GM19324 (cell line): ENCODE measurements at regions not wholly inside any gene's neighbourhood (a gene's known extent, or its start where the extent isn't known, plus 50 kb on each side); places are given as distances from the start of the nearest gene placed in this dataset.
"Not testable (repeated sequence)": the region's sequence is repeated elsewhere in the genome, so short reads cannot be mapped to it uniquely, and the experiment has no call there.

ENCODE experiments used
- ATAC-seq: cut with Tn5 transposase; IDR thresholded peaks from one replicate; pipeline ENCODE4 v1.9.1; 2021; ENCODE audit warnings: mild to moderate bottlenecking, moderate library complexity; ENCODE audit not compliant: unreplicated experiment, low FRiP score

GRCh38 chrX:78603908-78604307 lies 55.2 kb downstream of the RTL3 start:
- ATAC-seq, result no peak

- ATAC-seq, result no peak
Observed at GRCh38 chrX:78595901-78596502, 63.1 kb downstream of the RTL3 start.

DNA sequence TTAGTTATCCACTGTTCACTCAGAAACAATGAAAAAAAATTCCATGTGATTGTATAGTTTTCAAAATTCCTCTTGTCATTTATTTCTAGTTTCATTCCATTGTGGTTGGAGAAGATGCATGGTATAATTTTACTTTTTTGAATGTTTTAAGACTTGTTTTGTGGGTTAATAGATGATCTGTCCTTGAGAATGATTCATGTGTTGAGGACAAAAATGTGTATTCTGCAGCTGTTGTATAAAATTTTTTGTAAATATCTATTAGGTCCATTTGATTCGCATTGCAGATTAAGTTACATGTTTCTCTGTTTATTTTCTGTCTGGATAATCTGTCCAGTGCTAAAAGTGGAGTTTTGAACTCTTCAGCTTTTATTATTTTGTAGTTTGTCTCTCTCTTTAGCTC lies 65.4 kb downstream of the RTL3 start:
- ATAC-seq, result no peak

GRCh38 chrX:78592030-78592429 lies 67.1 kb downstream of the RTL3 start:
- ATAC-seq, result no peak

DNA sequence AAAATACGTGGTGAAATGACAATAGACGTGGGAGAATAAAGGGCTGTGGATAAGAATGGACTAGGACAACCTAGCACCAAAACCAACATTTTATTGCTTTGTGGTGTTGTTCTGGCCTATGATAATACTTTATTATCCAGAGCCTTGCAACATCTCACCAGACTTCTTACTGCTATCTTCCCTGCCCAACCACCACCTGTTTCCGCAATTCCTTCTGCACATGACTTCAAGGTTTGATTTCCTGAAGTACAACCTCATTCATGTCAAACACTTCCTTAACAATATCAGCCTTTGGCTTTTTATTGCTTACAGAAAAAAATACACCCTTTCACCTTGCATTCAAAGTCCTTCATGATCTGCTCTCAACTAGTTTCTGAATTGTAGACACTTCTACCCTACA lies 84.8 kb downstream of the RTL3 start:
- no peak for ATAC-seq

DNA sequence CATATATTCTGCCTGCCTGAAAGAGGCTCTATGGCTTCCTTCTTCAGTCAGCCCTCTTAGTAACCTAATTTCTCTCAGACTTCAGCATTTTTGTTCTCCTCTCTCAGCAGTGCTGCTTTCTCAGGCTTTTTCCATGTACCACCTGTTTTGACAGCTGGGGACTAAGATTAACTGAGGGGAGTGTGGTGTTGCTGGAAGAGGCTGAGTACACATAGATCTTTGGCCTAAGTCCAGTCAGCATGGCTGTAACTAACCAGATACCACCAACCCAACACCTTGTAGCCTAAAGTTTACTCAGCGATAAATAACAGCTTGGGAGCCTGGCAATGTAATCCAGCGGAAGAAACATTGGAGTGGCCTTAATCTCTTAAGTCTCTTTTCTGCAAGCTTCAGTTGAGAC lies 85.5 kb downstream of the RTL3 start:
- ATAC-seq, result no peak

DNA sequence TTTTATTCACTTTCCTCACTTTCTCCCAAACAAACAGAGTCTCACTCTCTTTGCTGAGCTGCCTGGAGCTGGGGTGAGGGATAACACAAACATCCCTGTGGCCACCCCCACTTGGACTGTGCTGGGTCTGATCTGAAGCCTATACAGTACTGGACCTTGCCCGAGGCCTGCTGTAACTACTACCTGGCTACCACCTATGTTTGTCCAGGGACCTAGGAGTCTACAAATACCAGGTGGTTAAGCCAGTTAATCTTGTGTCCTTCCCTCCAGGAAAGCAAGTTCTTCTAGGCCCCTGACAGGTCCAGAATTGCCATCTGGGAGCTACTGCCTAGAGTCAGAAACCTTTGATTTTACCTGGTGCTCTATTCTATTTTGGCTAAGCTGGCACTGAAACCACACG lies 87.3 kb downstream of the RTL3 start:
- ATAC-seq, result no peak

GRCh38 chrX:78555401-78555980 lies 103.6 kb downstream of the RTL3 start:
- ATAC-seq, result no peak

DNA sequence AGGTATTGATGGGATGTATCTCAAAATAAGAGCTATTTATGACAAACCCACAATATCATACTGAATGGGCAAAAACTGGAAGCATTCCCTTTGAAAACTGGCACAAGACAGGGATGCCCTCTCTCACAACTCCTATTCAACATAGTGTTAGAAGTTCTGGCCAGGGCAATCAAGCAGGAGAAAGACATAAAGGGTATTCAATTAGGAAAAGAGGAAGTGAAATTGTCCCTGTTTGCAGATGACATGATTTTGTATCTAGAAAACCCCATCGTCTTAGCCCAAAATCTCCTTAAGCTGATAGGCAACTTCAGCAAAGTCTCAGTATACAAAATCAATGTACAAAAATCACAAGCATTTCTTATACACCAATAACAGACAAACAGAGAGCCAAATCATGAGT lies 106.5 kb downstream of the RTL3 start:
- not testable (repeated sequence) for ATAC-seq

DNA sequence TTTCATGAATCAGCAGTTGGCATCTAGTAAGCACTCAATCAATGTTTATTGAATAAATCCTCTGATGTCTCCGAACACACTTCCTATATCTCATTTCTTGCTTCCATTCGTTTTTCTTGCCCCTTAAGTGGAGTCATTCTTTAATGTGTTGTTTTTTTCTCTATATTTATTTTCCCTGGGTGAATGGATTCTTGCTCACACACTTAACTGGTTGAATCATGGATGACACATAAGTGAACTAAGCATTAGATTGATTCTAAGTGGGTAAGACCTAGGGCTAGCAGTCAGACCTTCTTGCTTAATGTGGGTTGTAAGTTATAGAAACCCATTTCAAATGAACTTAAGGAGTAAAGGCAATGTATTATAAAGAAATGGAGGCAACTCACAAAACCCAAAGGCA lies 111.1 kb downstream of the RTL3 start:
- no peak for ATAC-seq

GRCh38 chrX:78545233-78545632 lies 113.9 kb downstream of the RTL3 start:
- ATAC-seq, result no peak

GRCh38 chrX:78543281-78543680 lies 115.8 kb downstream of the RTL3 start:
- ATAC-seq, result no peak

DNA sequence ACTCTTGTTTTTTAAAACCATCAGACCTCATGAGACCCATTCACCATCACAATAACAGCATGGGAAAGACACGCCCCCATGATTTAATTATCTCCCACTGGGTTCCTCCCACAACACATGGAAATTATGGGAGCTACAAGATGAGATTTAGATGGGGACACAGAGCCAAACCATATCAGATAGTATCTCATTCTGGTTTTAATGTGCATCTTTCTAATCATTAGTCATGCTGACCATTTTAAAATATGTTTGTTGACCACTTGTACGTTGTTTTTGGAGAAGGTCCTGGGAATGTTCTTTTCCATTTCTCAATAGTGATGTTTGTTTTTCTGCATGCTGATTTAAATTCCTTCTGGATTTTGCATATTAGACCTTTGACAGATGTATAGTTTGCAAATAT lies 119.0 kb downstream of the RTL3 start:
- no peak for ATAC-seq

DNA sequence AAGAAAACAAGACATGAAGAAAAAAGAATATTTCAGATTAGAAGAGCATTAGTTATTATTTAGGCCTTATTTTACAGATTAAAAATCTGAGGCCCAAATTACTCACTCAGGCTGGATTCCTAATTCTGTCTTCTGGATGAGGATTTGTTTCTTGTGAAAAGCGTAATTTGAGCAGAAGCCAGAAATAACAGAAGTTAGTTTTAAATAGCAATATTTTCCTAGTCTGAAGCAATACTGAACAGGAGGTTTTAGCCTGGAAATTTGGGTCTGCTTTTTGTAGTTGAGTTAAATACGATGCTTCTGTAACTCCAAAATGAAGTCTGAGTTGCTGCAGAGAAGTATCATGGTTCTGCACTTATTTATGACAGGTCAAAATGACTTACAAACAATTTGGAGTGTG lies 124.9 kb downstream of the RTL3 start:
- ATAC-seq, result no peak

GRCh38 chrX:78532363-78532762 lies 126.8 kb downstream of the RTL3 start:
- no peak for ATAC-seq

GRCh38 chrX:78527818-78528217 lies 131.3 kb downstream of the RTL3 start:
- no peak for ATAC-seq

DNA sequence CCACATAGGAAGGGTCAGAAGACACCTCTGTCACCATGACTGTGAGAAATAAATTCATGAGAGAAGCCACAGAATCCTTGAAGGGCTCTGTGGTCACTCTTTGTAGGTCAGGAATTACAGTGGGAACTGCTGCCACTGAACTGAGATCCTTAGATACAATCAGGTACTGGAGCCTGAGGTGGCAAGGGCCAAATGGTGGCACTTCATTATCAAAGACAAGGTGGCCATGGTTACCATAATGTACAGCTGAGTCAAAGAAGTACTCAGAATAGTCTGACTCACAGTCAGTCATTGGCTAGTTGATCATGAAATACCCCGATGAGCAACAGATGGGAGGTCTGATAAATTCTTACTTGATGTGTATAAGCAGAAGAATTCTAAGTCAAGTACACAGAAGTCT lies 131.9 kb downstream of the RTL3 start:
- ATAC-seq, result no peak

- ATAC-seq, result no peak
Observed at GRCh38 chrX:78522601-78523000, 136.5 kb downstream of the RTL3 start.

DNA sequence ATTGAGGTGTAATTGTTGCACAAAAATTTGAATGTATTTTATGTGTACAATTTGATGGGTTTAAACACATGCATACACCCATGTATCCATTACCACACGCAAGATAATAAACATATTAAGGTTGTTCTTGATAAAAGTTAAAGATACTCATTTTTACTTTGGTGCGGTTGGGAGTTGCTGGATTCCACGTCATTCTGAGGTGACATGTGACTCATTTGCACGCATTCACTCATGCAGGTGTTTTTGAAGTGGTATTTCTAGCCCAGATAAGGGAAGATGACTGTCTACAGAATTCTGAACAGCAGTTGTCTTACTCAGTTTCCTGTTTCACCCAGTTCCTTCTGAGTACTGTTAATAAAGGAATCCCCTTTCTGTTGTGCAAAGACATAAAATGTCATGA lies 142.0 kb downstream of the RTL3 start:
- ATAC-seq, result peak; percentile 50

DNA sequence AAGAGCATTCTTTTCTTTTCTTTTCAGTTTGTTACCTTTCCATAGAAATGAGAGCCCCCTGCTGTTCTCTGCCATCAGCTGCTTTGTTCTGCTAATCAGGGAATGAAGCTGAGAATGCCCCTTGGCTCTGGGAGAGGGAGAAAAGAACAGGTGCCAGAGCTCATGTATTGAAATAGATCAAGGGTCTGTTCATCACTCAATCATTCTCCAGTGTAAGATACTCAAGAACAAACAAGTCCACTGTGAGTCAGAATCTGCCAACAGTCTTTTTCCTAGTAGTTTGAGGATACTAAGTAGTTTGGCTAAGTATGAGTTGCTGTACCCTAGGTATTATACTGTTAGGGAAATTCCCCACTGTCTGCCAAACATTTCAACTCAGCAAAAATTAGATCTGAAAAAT lies 144.3 kb downstream of the RTL3 start:
- no peak for ATAC-seq

GRCh38 chrX:78513971-78514738 lies 145.0 kb downstream of the RTL3 start:
- ATAC-seq, result no peak

- ATAC-seq, result no peak
Observed at GRCh38 chrX:78506248-78506647, 152.9 kb downstream of the RTL3 start.
